ENCODE measurements at regions not wholly inside any gene's neighbourhood (a gene's known extent, or its start where the extent isn't known, plus 50 kb on each side); places are given as distances from the start of the nearest gene placed in this dataset.

DNA sequence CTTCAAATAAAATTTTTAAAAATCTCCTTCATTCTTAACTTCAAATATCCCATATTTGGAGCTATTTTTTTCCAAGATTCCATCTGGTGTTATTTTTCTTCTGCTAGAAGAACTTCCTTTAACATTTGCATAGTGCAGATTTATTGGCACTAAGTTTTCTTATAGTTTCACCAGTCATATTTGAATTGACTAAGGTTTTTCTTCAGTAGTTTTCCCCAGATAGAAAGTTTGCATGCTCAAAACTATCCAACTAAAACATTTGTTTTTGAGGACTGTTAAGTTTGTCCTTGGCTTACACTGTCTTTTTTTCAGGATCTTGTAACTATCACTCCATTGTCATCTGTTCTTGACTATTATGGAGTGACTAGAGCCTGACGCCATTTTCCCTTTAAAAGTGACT is 606.7 kb downstream of the TAF11L14 start:
- TF ChIP-seq, protein P1, sequence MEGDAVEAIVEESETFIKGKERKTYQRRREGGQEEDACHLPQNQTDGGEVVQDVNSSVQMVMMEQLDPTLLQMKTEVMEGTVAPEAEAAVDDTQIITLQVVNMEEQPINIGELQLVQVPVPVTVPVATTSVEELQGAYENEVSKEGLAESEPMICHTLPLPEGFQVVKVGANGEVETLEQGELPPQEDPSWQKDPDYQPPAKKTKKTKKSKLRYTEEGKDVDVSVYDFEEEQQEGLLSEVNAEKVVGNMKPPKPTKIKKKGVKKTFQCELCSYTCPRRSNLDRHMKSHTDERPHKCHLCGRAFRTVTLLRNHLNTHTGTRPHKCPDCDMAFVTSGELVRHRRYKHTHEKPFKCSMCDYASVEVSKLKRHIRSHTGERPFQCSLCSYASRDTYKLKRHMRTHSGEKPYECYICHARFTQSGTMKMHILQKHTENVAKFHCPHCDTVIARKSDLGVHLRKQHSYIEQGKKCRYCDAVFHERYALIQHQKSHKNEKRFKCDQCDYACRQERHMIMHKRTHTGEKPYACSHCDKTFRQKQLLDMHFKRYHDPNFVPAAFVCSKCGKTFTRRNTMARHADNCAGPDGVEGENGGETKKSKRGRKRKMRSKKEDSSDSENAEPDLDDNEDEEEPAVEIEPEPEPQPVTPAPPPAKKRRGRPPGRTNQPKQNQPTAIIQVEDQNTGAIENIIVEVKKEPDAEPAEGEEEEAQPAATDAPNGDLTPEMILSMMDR (tag by site-specific recombination; IDR thresholded peaks at IDR 0.05) = no peak
- TF ChIP-seq YY1 (tag by site-specific recombination; IDR thresholded peaks at IDR 0.05) (no peak), ZNF274 (IDR thresholded peaks at IDR 0.05; ENCODE audit: low read length) (no peak), ZNF274 (tag by site-specific recombination; IDR thresholded peaks at IDR 0.05; ENCODE audit: borderline replicate concordance) (no peak)
- TF ChIP-seq, protein P2, sequence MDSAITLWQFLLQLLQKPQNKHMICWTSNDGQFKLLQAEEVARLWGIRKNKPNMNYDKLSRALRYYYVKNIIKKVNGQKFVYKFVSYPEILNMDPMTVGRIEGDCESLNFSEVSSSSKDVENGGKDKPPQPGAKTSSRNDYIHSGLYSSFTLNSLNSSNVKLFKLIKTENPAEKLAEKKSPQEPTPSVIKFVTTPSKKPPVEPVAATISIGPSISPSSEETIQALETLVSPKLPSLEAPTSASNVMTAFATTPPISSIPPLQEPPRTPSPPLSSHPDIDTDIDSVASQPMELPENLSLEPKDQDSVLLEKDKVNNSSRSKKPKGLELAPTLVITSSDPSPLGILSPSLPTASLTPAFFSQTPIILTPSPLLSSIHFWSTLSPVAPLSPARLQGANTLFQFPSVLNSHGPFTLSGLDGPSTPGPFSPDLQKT (IDR thresholded peaks at IDR 0.05; ENCODE audit: borderline replicate concordance, low read depth, low read length) = no peak

All from HEK293 (cell line).